DMS79 treated with DMSO at 0.1 percent for 48 hours (cell line): ENCODE measurements at regions not wholly inside any gene's neighbourhood (a gene's known extent, or its start where the extent isn't known, plus 50 kb on each side); places are given as distances from the start of the nearest gene placed in this dataset.

Experiments used
- DNase-seq: peaks from one replicate; lab custom pipeline; 2025; lab: John Stamatoyannopoulos, UW

GRCh38 chr5:71948206-71948605 lies 159.1 kb upstream of the MAP1B start:
- no peak for DNase-seq

GRCh38 chr5:71949772-71950171 lies 157.5 kb upstream of the MAP1B start:
- DNase-seq: no peak

GRCh38 chr5:71953866-71954265 lies 153.4 kb upstream of the MAP1B start:
- no peak for DNase-seq

- no peak for DNase-seq
Measured at GRCh38 chr5:71954329-71954728, 152.9 kb upstream of the MAP1B start.

GRCh38 chr5:71955723-71956122 lies 151.6 kb upstream of the MAP1B start:
- no peak for DNase-seq

GRCh38 chr5:71957292-71957898 lies 149.9 kb upstream of the MAP1B start:
- DNase-seq: no peak

- DNase-seq: no peak
Measured at GRCh38 chr5:71960195-71960594, 147.1 kb upstream of the MAP1B start.

GRCh38 chr5:71961786-71962185 lies 145.5 kb upstream of the MAP1B start:
- no peak for DNase-seq

- no peak for DNase-seq
Measured at GRCh38 chr5:71969460-71969859, 137.8 kb upstream of the MAP1B start.

- no peak for DNase-seq
Measured at GRCh38 chr5:71971862-71972261, 135.4 kb upstream of the MAP1B start.

GRCh38 chr5:71972777-71973473 lies 134.3 kb upstream of the MAP1B start:
- DNase-seq: no peak

GRCh38 chr5:71973563-71973962 lies 133.7 kb upstream of the MAP1B start:
- DNase-seq: no peak

GRCh38 chr5:71974165-71974564 lies 133.1 kb upstream of the MAP1B start:
- no peak for DNase-seq

- DNase-seq: no peak
Measured at GRCh38 chr5:71974622-71975021, 132.7 kb upstream of the MAP1B start.

GRCh38 chr5:71976449-71976848 lies 130.8 kb upstream of the MAP1B start:
- no peak for DNase-seq

GRCh38 chr5:71977311-71977710 lies 130.0 kb upstream of the MAP1B start:
- no peak for DNase-seq

- DNase-seq: no peak
Measured at GRCh38 chr5:71978216-71978615, 129.1 kb upstream of the MAP1B start.

- no peak for DNase-seq
Measured at GRCh38 chr5:71982717-71983395, 124.4 kb upstream of the MAP1B start.

- DNase-seq: no peak
Measured at GRCh38 chr5:71986101-71986500, 121.2 kb upstream of the MAP1B start.

- no peak for DNase-seq
Measured at GRCh38 chr5:71988808-71989207, 118.5 kb upstream of the MAP1B start.

GRCh38 chr5:71993600-71993999 lies 113.7 kb upstream of the MAP1B start:
- no peak for DNase-seq

- no peak for DNase-seq
Measured at GRCh38 chr5:71996789-71997188, 110.5 kb upstream of the MAP1B start.

- DNase-seq: no peak
Measured at GRCh38 chr5:71998746-71999145, 108.5 kb upstream of the MAP1B start.
